GM18907 (cell line): ENCODE measurements at regions not wholly inside any gene's neighbourhood (a gene's known extent, or its start where the extent isn't known, plus 50 kb on each side); places are given as distances from the start of the nearest gene placed in this dataset.

ENCODE experiments used
- ATAC-seq: cut with Tn5 transposase; IDR thresholded peaks from one replicate; pipeline ENCODE4 v1.9.1; 2021; ENCODE audit warnings: mild to moderate bottlenecking, moderate library complexity; ENCODE audit not compliant: unreplicated experiment

GRCh38 chr4:57633212-57633859 is 523.2 kb upstream of the IGFBP7 start:
- no peak for ATAC-seq

- ATAC-seq: no peak
These were observed 522.4 kb upstream of the IGFBP7 start for GRCh38 chr4:57632564-57632963.

- ATAC-seq: no peak
These were observed 521.0 kb upstream of the IGFBP7 start for GRCh38 chr4:57631147-57631546.

- ATAC-seq: no peak
These were observed 517.8 kb upstream of the IGFBP7 start for GRCh38 chr4:57628004-57628403.

GRCh38 chr4:57614257-57614932 is 504.2 kb upstream of the IGFBP7 start:
- no peak for ATAC-seq

- ATAC-seq: no peak
These were observed 502.1 kb upstream of the IGFBP7 start for GRCh38 chr4:57612279-57612678.

GRCh38 chr4:57607566-57608180 is 497.5 kb upstream of the IGFBP7 start:
- no peak for ATAC-seq

- no peak for ATAC-seq
These were observed 495.2 kb upstream of the IGFBP7 start for GRCh38 chr4:57605376-57605775.

- ATAC-seq: no peak
These were observed 492.0 kb upstream of the IGFBP7 start for GRCh38 chr4:57602141-57602540.

GRCh38 chr4:57591073-57591472 is 480.9 kb upstream of the IGFBP7 start:
- no peak for ATAC-seq

- ATAC-seq: no peak
These were observed 478.4 kb upstream of the IGFBP7 start for GRCh38 chr4:57588557-57588956.

GRCh38 chr4:57580710-57581599 is 470.8 kb upstream of the IGFBP7 start:
- ATAC-seq: no peak

GRCh38 chr4:57575426-57575825 is 465.2 kb upstream of the IGFBP7 start:
- no peak for ATAC-seq

GRCh38 chr4:57554556-57555092 is 444.4 kb upstream of the IGFBP7 start:
- ATAC-seq: no peak

- ATAC-seq: no peak
These were observed 443.5 kb upstream of the IGFBP7 start for GRCh38 chr4:57553728-57554127.

- ATAC-seq: no peak
These were observed 440.0 kb upstream of the IGFBP7 start for GRCh38 chr4:57550198-57550597.

- ATAC-seq: no peak
These were observed 438.7 kb upstream of the IGFBP7 start for GRCh38 chr4:57548856-57549255.

- ATAC-seq: no peak
These were observed 434.8 kb upstream of the IGFBP7 start for GRCh38 chr4:57544811-57545654.

GRCh38 chr4:57504797-57505530 is 394.8 kb upstream of the IGFBP7 start:
- ATAC-seq: no peak
